Endothelial cell of umbilical vein (primary cell): ENCODE measurements at regions not wholly inside any gene's neighbourhood (a gene's known extent, or its start where the extent isn't known, plus 50 kb on each side); places are given as distances from the start of the nearest gene placed in this dataset.

ENCODE experiments used
- MYC ChIP-seq: IDR thresholded peaks from one replicate; pipeline ENCODE4 v1.6.1; 2011; ENCODE audit warnings: mild to moderate bottlenecking, low read depth, low read length
- TF ChIP-seq, protein P1 (sequence below), 2 donors: IDR thresholded peaks; 1 replicate in 1 of 2; 2 replicates in 1 of 2; pipeline ENCODE4 v1.5.1; 2011; ENCODE audit warnings: low read length in 2 of 2, mild to moderate bottlenecking in 2 of 2, moderate library complexity in 2 of 2, control low read depth in 1 of 2, inconsistent platforms in 1 of 2, low read depth in 1 of 2; ENCODE audit not compliant: insufficient read depth in 1 of 2; ENCODE audit errors: extremely low read depth in 1 of 2

DNA sequence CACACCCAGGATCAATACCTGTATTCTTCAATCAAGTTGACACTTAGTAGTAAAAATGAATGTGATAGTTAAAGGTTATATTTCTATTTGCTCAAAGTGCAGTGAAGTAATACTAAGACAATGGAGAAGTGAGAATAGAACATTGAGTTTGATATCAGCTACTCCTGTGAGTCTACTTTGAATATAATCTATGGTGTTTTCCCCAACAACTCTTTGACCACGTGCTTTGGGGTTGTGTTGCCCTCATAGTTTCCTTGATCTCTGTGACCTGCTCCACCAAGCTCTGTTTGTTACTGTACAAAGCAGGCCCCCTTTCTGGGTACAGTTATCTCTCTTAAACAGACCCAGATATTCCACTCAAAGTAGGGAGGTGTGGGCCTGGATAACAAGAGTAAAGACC lies 222.9 kb downstream of the GALR1 start:
- TF ChIP-seq, protein P1, sequence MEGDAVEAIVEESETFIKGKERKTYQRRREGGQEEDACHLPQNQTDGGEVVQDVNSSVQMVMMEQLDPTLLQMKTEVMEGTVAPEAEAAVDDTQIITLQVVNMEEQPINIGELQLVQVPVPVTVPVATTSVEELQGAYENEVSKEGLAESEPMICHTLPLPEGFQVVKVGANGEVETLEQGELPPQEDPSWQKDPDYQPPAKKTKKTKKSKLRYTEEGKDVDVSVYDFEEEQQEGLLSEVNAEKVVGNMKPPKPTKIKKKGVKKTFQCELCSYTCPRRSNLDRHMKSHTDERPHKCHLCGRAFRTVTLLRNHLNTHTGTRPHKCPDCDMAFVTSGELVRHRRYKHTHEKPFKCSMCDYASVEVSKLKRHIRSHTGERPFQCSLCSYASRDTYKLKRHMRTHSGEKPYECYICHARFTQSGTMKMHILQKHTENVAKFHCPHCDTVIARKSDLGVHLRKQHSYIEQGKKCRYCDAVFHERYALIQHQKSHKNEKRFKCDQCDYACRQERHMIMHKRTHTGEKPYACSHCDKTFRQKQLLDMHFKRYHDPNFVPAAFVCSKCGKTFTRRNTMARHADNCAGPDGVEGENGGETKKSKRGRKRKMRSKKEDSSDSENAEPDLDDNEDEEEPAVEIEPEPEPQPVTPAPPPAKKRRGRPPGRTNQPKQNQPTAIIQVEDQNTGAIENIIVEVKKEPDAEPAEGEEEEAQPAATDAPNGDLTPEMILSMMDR (IDR thresholded peaks at IDR 0.05; ENCODE audit: extremely low read depth in 1 of 2, insufficient read depth in 1 of 2, low read depth in 1 of 2, low read length in 2 of 2): no peak
- TF ChIP-seq MYC: no peak
